IMR-90 (cell line): ENCODE measurements at regions not wholly inside any gene's neighbourhood (a gene's known extent, or its start where the extent isn't known, plus 50 kb on each side); places are given as distances from the start of the nearest gene placed in this dataset.

Experiments
- ATAC-seq: fragments of 200-7000 bp; cut with Tn5 transposase; 2 replicates; pipeline ENCODE4 v1.9.1; 2020; ENCODE audit warnings: low read depth, mild to moderate bottlenecking, moderate library complexity
- BruUV-seq: library from RNA; stranded (reverse); fragments of 400-500 nt; replicated peaks from 2 replicates; lab custom pipeline; 2021; lab: Mats Ljungman, UMichigan
- CTCF ChIA-PET: fragments of 300-600 bp; formaldehyde crosslinking; extraction: SDS; loops from one replicate; lab custom pipeline; 2021; ENCODE audit warnings: antibody characterized with exemption; lab: Yijun Ruan, JAX
- POLR2A ChIA-PET: fragments of 300-600 bp; sonication (Branson Sonifier 250); formaldehyde crosslinking; loops from one replicate; lab custom pipeline; 2022; ENCODE audit warnings: antibody characterized with exemption; ENCODE audit not compliant: unreplicated experiment; lab: Charles Lee
- DNase-seq: peaks from one replicate; pipeline ENCODE4 v3.0.0; 2013
- H2AFZ ChIP-seq: replicated peaks from 2 replicates; pipeline ENCODE3; 2013; ENCODE audit warnings: low read length, mild to moderate bottlenecking; ENCODE audit not compliant: poor library complexity
- H2AK5ac ChIP-seq: 2 replicates; pipeline ENCODE4 v1.6.1; 2013; ENCODE audit warnings: low read depth, low read length, inconsistent platforms
- H2AK9ac ChIP-seq: replicated peaks from 2 replicates; pipeline ENCODE3; 2013; ENCODE audit warnings: mild to moderate bottlenecking, low read depth, low read length, moderate library complexity; ENCODE audit not compliant: poor library complexity
- H2BK120ac ChIP-seq: 2 replicates; pipeline ENCODE4 v1.6.1; 2013; ENCODE audit warnings: low read depth, low read length, inconsistent platforms
- H2BK15ac ChIP-seq: 3 replicates; pipeline ENCODE4 v1.6.1; 2013; ENCODE audit warnings: low read depth, low read length, inconsistent platforms
- H2BK20ac ChIP-seq: 2 replicates; pipeline ENCODE4 v1.6.1; 2013; ENCODE audit warnings: low read depth, mild to moderate bottlenecking, inconsistent platforms, low read length, moderate library complexity
- H2BK5ac ChIP-seq: 2 replicates; pipeline ENCODE4 v1.6.1; 2013; ENCODE audit warnings: mild to moderate bottlenecking, low read depth, low read length, inconsistent platforms; ENCODE audit not compliant: poor library complexity, severe bottlenecking
- H3K14ac ChIP-seq: replicated peaks from 2 replicates; pipeline ENCODE4 v1.6.1; 2013; ENCODE audit warnings: low read depth, low read length, inconsistent platforms
- H3K18ac ChIP-seq: 2 replicates; pipeline ENCODE4 v1.6.1; 2013; ENCODE audit warnings: low read depth, low read length, control low read depth
- H3K23ac ChIP-seq: 2 replicates; pipeline ENCODE4 v1.6.1; 2013; ENCODE audit warnings: low read depth, low read length, inconsistent platforms
- H3K27ac ChIP-seq: 2 replicates; pipeline ENCODE4 v1.5.1; 2013; ENCODE audit warnings: mild to moderate bottlenecking, control low read depth, low read length; ENCODE audit not compliant: insufficient read depth
- H3K27me3 ChIP-seq: 2 replicates; pipeline ENCODE4 v1.6.1; 2013; ENCODE audit warnings: low read length; ENCODE audit not compliant: control insufficient read depth, insufficient read depth
- H3K36me3 ChIP-seq: 2 replicates; pipeline ENCODE4 v1.6.1; 2013; ENCODE audit warnings: low read length, mixed read lengths; ENCODE audit not compliant: control insufficient read depth, insufficient read depth
- H3K4ac ChIP-seq: 2 replicates; pipeline ENCODE4 v1.6.1; 2013; ENCODE audit warnings: low read depth, low read length, inconsistent platforms
- H3K4me1 ChIP-seq: 2 replicates; pipeline ENCODE4 v1.6.1; 2013; ENCODE audit warnings: low read length, mixed read lengths; ENCODE audit not compliant: control insufficient read depth, insufficient read depth
- H3K4me2 ChIP-seq: 2 replicates; pipeline ENCODE4 v1.6.1; 2013; ENCODE audit warnings: low read depth, mild to moderate bottlenecking, control low read depth, low read length, moderate library complexity
- H3K4me3 ChIP-seq: 2 replicates; pipeline ENCODE4 v1.5.1; 2013; ENCODE audit warnings: low read depth, mild to moderate bottlenecking, control low read depth, low read length, moderate library complexity; ENCODE audit not compliant: insufficient read depth
- H3K56ac ChIP-seq: 2 replicates; pipeline ENCODE4 v1.6.1; 2013; ENCODE audit warnings: low read length, inconsistent platforms; ENCODE audit not compliant: insufficient read depth; ENCODE audit errors: extremely low read depth
- H3K79me1 ChIP-seq, 2 experiments: 2 replicates each; pipeline ENCODE4 v1.6.1; 2013; ENCODE audit warnings: low read length in 2 of 2, inconsistent platforms in 1 of 2, low read depth in 1 of 2
- H3K9ac ChIP-seq: 2 replicates; pipeline ENCODE4 v1.6.1; 2013; ENCODE audit warnings: low read depth, low read length, control low read depth
- H3K9me1 ChIP-seq: 2 replicates; pipeline ENCODE4 v1.6.1; 2013; ENCODE audit warnings: low read length, inconsistent platforms; ENCODE audit not compliant: insufficient read depth
- H3K9me3 ChIP-seq: 2 replicates; pipeline ENCODE4 v1.6.1; 2013; ENCODE audit warnings: low read length; ENCODE audit not compliant: control insufficient read depth, insufficient read depth
- H4K20me1 ChIP-seq: 2 replicates; pipeline ENCODE4 v1.6.1; 2013; ENCODE audit warnings: low read length, inconsistent platforms; ENCODE audit not compliant: insufficient read depth
- H4K5ac ChIP-seq: 2 replicates; pipeline ENCODE4 v1.6.1; 2013; ENCODE audit warnings: mild to moderate bottlenecking, low read depth, low read length, control low read depth
- H4K8ac ChIP-seq, 2 experiments: 2 replicates each; pipeline ENCODE4 v1.6.1; 2013; ENCODE audit warnings: low read depth in 2 of 2, low read length in 2 of 2, control low read depth in 1 of 2, inconsistent platforms in 1 of 2
- H4K91ac ChIP-seq: 2 replicates; pipeline ENCODE4 v1.6.1; 2013; ENCODE audit warnings: low read depth, low read length, inconsistent platforms; ENCODE audit not compliant: insufficient read depth
- BHLHE40 ChIP-seq: fragments of 150-350 bp; IDR thresholded peaks from 2 replicates; pipeline ENCODE4 v1.6.1; 2016; ENCODE audit warnings: mild to moderate bottlenecking, low read depth, low read length
- CEBPB ChIP-seq: IDR thresholded peaks from 2 replicates; pipeline ENCODE4 v1.6.1; 2012; ENCODE audit warnings: low read depth, low read length, improper control_type of control experiment
- CHD1 ChIP-seq: IDR thresholded peaks from 2 replicates; pipeline ENCODE4 v1.6.1; 2012; ENCODE audit warnings: low read depth, low read length, improper control_type of control experiment
- FOS ChIP-seq: fragments of 150-350 bp; IDR thresholded peaks from 2 replicates; pipeline ENCODE4 v1.6.1; 2016; ENCODE audit warnings: low read depth, low read length
- MAFK ChIP-seq: IDR thresholded peaks from 2 replicates; pipeline ENCODE4 v1.6.1; 2012; ENCODE audit warnings: low read depth, low read length, improper control_type of control experiment
- MAZ ChIP-seq: IDR thresholded peaks from 2 replicates; pipeline ENCODE4 v1.6.1; 2012; ENCODE audit warnings: low read depth, mild to moderate bottlenecking, low read length, improper control_type of control experiment, moderate library complexity, borderline replicate concordance
- MXI1 ChIP-seq: IDR thresholded peaks from 2 replicates; pipeline ENCODE4 v1.6.1; 2012; ENCODE audit warnings: low read depth, mild to moderate bottlenecking, low read length, moderate library complexity, borderline replicate concordance
- NFE2L2 ChIP-seq: fragments of 150-350 bp; IDR thresholded peaks from 2 replicates; pipeline ENCODE4 v1.6.1; 2016; ENCODE audit warnings: low read depth, mild to moderate bottlenecking, low read length
- POLR2A ChIP-seq: IDR thresholded peaks from 2 replicates; pipeline ENCODE4 v1.6.1; 2012; ENCODE audit warnings: mild to moderate bottlenecking, low read depth, low read length
- RAD21 ChIP-seq: IDR thresholded peaks from 2 replicates; pipeline ENCODE4 v1.6.1; 2012; ENCODE audit warnings: low read length, improper control_type of control experiment
- RCOR1 ChIP-seq: IDR thresholded peaks from 2 replicates; pipeline ENCODE4 v1.6.1; 2012; ENCODE audit warnings: mild to moderate bottlenecking, low read length, improper control_type of control experiment; ENCODE audit not compliant: insufficient replicate concordance
- RFX5 ChIP-seq: IDR thresholded peaks from 2 replicates; pipeline ENCODE4 v1.8.0; 2012; ENCODE audit warnings: low read depth, mild to moderate bottlenecking, low read length, moderate library complexity
- SMC3 ChIP-seq: fragments of 150-350 bp; IDR thresholded peaks from 2 replicates; pipeline ENCODE4 v1.6.1; 2016; ENCODE audit warnings: low read depth, mild to moderate bottlenecking, antibody characterized with exemption, low read length, moderate library complexity
- WGBS, 2 experiments: methylation state at CpG; one replicate each; pipeline versions ENCODE4 v1.1.5 to v1.1.7; 2013; ENCODE audit warnings: missing lambda C conversion rate in 2 of 2; ENCODE audit not compliant: insufficient read length in 1 of 2; ENCODE audit errors: extremely low coverage in 2 of 2; 5-methylcytosine and 5-hydroxymethylcytosine counted together
- dilution Hi-C: fragments of 300-500 bp; cut with HindIII; formaldehyde crosslinking; loops from one replicate; pipeline ENCODE4 v1.14.3; 2018; ENCODE audit warnings: low sequenced_read_pairs; ENCODE audit not compliant: unreplicated experiment
- in situ Hi-C: fragments of 300-500 bp; cut with MboI; formaldehyde crosslinking; loops from 3 replicates; pipeline ENCODE4 v1.14.3; 2019; ENCODE audit warnings: low sequenced_read_pairs, inconsistent platforms, mixed read lengths
- intact Hi-C: fragments of 100-400 bp; cut with micrococcal nuclease; formaldehyde crosslinking; loops from 2 replicates; pipeline ENCODE4 v1.10.0; 2022
- TF ChIP-seq, protein P1 (sequence below): fragments of 150-350 bp; IDR thresholded peaks from 2 replicates; pipeline ENCODE4 v1.6.1; 2017; ENCODE audit warnings: mild to moderate bottlenecking, antibody characterized with exemption, low read length, low read depth
- TF ChIP-seq, protein P2 (sequence below): conservative IDR thresholded peaks from 2 replicates; pipeline ENCODE4 v1.5.1; 2012; ENCODE audit warnings: mild to moderate bottlenecking, low read depth, low read length, improper control_type of control experiment
- TF ChIP-seq, protein P3 (sequence below): fragments of 150-350 bp; IDR thresholded peaks from 2 replicates; pipeline ENCODE4 v1.6.1; 2016; ENCODE audit warnings: low read depth, mild to moderate bottlenecking, low read length, moderate library complexity, borderline replicate concordance

DNA sequence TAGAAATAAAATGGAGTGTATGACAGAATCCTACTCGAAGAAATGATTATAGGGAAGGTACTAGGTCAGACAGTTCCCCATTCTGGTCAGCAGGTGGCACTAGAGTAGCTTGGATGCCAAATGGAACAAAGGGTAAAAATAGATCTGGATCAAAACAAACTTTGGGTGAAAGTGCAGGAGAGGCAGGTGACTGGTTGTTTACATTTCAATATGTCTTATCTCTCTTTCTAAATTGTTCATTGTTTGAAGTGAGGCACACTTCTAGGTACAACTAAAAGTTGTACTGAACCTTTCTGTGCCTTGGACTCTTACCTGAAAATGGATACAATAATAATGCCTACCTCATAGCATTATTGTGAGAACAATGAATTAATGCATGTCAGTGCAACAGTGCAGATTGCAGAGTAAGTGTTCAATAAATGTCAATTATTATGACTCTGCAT, 62.0 kb upstream of the OSBPL8 start:
- Histone ChIP-seq H3K23ac (no peak overlapping the region), H3K9me1 (no peaks in the 10 kb centered on the region), H3K9me3 (no peaks in the 10 kb centered on the region), H4K5ac (no peak overlapping the region), H2AFZ (no peak overlapping the region), H3K56ac (no peak overlapping the region), H2BK120ac (no peak overlapping the region), H4K20me1 (no peaks in the 10 kb centered on the region), H2BK5ac (peak overlapping the region; percentile 9), H4K91ac (no peak overlapping the region), H3K27me3 (no peaks in the 10 kb centered on the region), H3K79me1 (no peaks in the 10 kb centered on the region), H3K36me3 (no peaks in the 10 kb centered on the region), H3K4me1 (peaks cover 5% of the 10 kb centered on the region; the same call in 1 of the 2 replicates), H3K4me3 (no peak overlapping the region), H4K8ac (no peak overlapping the region), H2BK20ac (no peak overlapping the region), H3K4ac (no peak overlapping the region), H2AK5ac (no peak overlapping the region), H3K27ac (no peak overlapping the region), H3K4me2 (no peak overlapping the region), H3K14ac (no peak overlapping the region), H2AK9ac (no peak overlapping the region), H3K9ac (no peak overlapping the region), H3K18ac (no peak overlapping the region), H2BK15ac (no peak overlapping the region)
- ChIA-PET POLR2A (no interaction called here), CTCF (interaction anchor here (0.6 to 1.8 kb wide), 7 partner anchors 10 to 391 kb away, joined by 3 to 13 read pairs (median 3); no protein-coding TSS in a partner anchor)
- in situ Hi-C loops (no loop called here), dilution Hi-C loops (no loop called here), intact Hi-C loops (loop anchor here (1.0 to 2.0 kb wide), 4 partner anchors 170 to 1063 kb away; no protein-coding TSS in a partner anchor)
- DNase-seq (peak; percentile 72), ATAC-seq (peak; percentile 81)
- peak; percentile 100 for TF ChIP-seq RAD21
- no peak for TF ChIP-seq CHD1
- no peak for TF ChIP-seq FOS
- TF ChIP-seq RCOR1: no peak
- peak; percentile 55; the same call in 1 of the 2 replicates for TF ChIP-seq POLR2A
- no peak for TF ChIP-seq MXI1
- TF ChIP-seq, protein P1, sequence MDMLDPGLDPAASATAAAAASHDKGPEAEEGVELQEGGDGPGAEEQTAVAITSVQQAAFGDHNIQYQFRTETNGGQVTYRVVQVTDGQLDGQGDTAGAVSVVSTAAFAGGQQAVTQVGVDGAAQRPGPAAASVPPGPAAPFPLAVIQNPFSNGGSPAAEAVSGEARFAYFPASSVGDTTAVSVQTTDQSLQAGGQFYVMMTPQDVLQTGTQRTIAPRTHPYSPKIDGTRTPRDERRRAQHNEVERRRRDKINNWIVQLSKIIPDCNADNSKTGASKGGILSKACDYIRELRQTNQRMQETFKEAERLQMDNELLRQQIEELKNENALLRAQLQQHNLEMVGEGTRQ: no peak; the same call in 1 of the 2 replicates
- no peak for TF ChIP-seq CEBPB
- no peak for TF ChIP-seq MAFK
- peak; percentile 100 for TF ChIP-seq SMC3
- no peak for TF ChIP-seq MAZ
- no peak for TF ChIP-seq NFE2L2
- TF ChIP-seq, protein P2, sequence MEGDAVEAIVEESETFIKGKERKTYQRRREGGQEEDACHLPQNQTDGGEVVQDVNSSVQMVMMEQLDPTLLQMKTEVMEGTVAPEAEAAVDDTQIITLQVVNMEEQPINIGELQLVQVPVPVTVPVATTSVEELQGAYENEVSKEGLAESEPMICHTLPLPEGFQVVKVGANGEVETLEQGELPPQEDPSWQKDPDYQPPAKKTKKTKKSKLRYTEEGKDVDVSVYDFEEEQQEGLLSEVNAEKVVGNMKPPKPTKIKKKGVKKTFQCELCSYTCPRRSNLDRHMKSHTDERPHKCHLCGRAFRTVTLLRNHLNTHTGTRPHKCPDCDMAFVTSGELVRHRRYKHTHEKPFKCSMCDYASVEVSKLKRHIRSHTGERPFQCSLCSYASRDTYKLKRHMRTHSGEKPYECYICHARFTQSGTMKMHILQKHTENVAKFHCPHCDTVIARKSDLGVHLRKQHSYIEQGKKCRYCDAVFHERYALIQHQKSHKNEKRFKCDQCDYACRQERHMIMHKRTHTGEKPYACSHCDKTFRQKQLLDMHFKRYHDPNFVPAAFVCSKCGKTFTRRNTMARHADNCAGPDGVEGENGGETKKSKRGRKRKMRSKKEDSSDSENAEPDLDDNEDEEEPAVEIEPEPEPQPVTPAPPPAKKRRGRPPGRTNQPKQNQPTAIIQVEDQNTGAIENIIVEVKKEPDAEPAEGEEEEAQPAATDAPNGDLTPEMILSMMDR: peak; percentile 97
- peak; percentile 73; the same call in 1 of the 2 replicates for TF ChIP-seq BHLHE40
- TF ChIP-seq, protein P3, sequence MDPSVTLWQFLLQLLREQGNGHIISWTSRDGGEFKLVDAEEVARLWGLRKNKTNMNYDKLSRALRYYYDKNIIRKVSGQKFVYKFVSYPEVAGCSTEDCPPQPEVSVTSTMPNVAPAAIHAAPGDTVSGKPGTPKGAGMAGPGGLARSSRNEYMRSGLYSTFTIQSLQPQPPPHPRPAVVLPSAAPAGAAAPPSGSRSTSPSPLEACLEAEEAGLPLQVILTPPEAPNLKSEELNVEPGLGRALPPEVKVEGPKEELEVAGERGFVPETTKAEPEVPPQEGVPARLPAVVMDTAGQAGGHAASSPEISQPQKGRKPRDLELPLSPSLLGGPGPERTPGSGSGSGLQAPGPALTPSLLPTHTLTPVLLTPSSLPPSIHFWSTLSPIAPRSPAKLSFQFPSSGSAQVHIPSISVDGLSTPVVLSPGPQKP: no peak
- TF ChIP-seq RFX5: no peak
- WGBS, 2 experiments: no CpG with 5 or more reads among the region's 1 CpG
- no TSS peak for BruUV-seq
